IPS-20b (cell line): ENCODE measurements at regions not wholly inside any gene's neighbourhood (a gene's known extent, or its start where the extent isn't known, plus 50 kb on each side); places are given as distances from the start of the nearest gene placed in this dataset.

Experiments
- H3K27ac ChIP-seq: one replicate; pipeline ENCODE4 v1.5.1; 2013; ENCODE audit warnings: low read length
- H3K27me3 ChIP-seq: 2 replicates; pipeline ENCODE4 v1.6.1; 2013; ENCODE audit warnings: mild to moderate bottlenecking, low read length, inconsistent platforms; ENCODE audit not compliant: insufficient read depth
- H3K36me3 ChIP-seq: 2 replicates; pipeline ENCODE4 v1.6.1; 2013; ENCODE audit warnings: low read depth, mild to moderate bottlenecking, inconsistent platforms, low read length, moderate library complexity; ENCODE audit not compliant: insufficient read depth
- H3K4me1 ChIP-seq: 2 replicates; pipeline ENCODE4 v1.6.1; 2013; ENCODE audit warnings: mild to moderate bottlenecking, control low read depth, inconsistent platforms, low read length, moderate library complexity; ENCODE audit not compliant: insufficient read depth
- H3K4me3 ChIP-seq: 2 replicates; pipeline ENCODE4 v1.5.1; 2013; ENCODE audit warnings: mild to moderate bottlenecking, low read length, inconsistent platforms
- H3K9ac ChIP-seq: 2 replicates; pipeline ENCODE4 v1.6.1; 2013; ENCODE audit warnings: low read depth, mild to moderate bottlenecking, inconsistent platforms, low read length, moderate library complexity
- H3K9me3 ChIP-seq: 2 replicates; pipeline ENCODE4 v1.6.1; 2013; ENCODE audit warnings: mild to moderate bottlenecking, low read depth, low read length, inconsistent platforms; ENCODE audit not compliant: insufficient read depth

- Histone ChIP-seq H3K4me1 (no peaks in the 10 kb centered on the region), H3K9ac (no peak overlapping the region), H3K36me3 (no peaks in the 10 kb centered on the region), H3K4me3 (no peak overlapping the region), H3K9me3 (no peaks in the 10 kb centered on the region), H3K27me3 (no peaks in the 10 kb centered on the region), H3K27ac (no peak overlapping the region)
Observed at GRCh38 chr9:72471096-72471495, 50.3 kb upstream of the TMC1 start.

- no peaks in the 10 kb centered on the region for H3K4me1 ChIP-seq
- H3K9ac ChIP-seq: no peak overlapping the region
- H3K27me3 ChIP-seq: no peaks in the 10 kb centered on the region
- no peaks in the 10 kb centered on the region for H3K36me3 ChIP-seq
- H3K4me3 ChIP-seq: no peak overlapping the region
- no peak overlapping the region for H3K27ac ChIP-seq
- H3K9me3 ChIP-seq: no peaks in the 10 kb centered on the region
Observed at GRCh38 chr9:72467766-72468738, 53.4 kb upstream of the TMC1 start.

- H3K27ac ChIP-seq: no peak overlapping the region
- H3K27me3 ChIP-seq: no peaks in the 10 kb centered on the region
- no peaks in the 10 kb centered on the region for H3K4me1 ChIP-seq
- H3K9me3 ChIP-seq: no peaks in the 10 kb centered on the region
- H3K4me3 ChIP-seq: no peak overlapping the region
- no peaks in the 10 kb centered on the region for H3K36me3 ChIP-seq
- no peak overlapping the region for H3K9ac ChIP-seq
Observed at GRCh38 chr9:72465593-72465984, 55.8 kb upstream of the TMC1 start.

GRCh38 chr9:72464857-72465592 is 56.4 kb upstream of the TMC1 start:
- H3K4me1 ChIP-seq: no peaks in the 10 kb centered on the region
- no peaks in the 10 kb centered on the region for H3K36me3 ChIP-seq
- no peak overlapping the region for H3K9ac ChIP-seq
- no peaks in the 10 kb centered on the region for H3K27me3 ChIP-seq
- no peaks in the 10 kb centered on the region for H3K9me3 ChIP-seq
- no peak overlapping the region for H3K27ac ChIP-seq
- H3K4me3 ChIP-seq: no peak overlapping the region

GRCh38 chr9:72462340-72462739 is 59.1 kb upstream of the TMC1 start:
- Histone ChIP-seq H3K36me3 (no peaks in the 10 kb centered on the region), H3K9ac (no peak overlapping the region), H3K27ac (no peak overlapping the region), H3K4me3 (no peak overlapping the region), H3K27me3 (no peaks in the 10 kb centered on the region), H3K9me3 (no peaks in the 10 kb centered on the region), H3K4me1 (peaks cover 8% of the 10 kb centered on the region; the same call in 1 of the 2 replicates)

GRCh38 chr9:72460342-72461312 is 60.8 kb upstream of the TMC1 start:
- Histone ChIP-seq H3K9me3 (no peaks in the 10 kb centered on the region), H3K9ac (no peak overlapping the region), H3K27ac (no peak overlapping the region), H3K27me3 (no peaks in the 10 kb centered on the region), H3K4me1 (peaks cover 11% of the 10 kb centered on the region; the same call in 1 of the 2 replicates), H3K4me3 (no peak overlapping the region), H3K36me3 (no peaks in the 10 kb centered on the region)

- Histone ChIP-seq H3K4me3 (no peak overlapping the region), H3K36me3 (no peaks in the 10 kb centered on the region), H3K27me3 (no peaks in the 10 kb centered on the region), H3K9me3 (no peaks in the 10 kb centered on the region), H3K9ac (no peak overlapping the region), H3K4me1 (peaks cover 22% of the 10 kb centered on the region), H3K27ac (no peak overlapping the region)
Observed at GRCh38 chr9:72459308-72459707, 62.1 kb upstream of the TMC1 start.

GRCh38 chr9:72458153-72458552 is 63.3 kb upstream of the TMC1 start:
- Histone ChIP-seq H3K36me3 (no peaks in the 10 kb centered on the region), H3K27me3 (no peaks in the 10 kb centered on the region), H3K9ac (no peak overlapping the region), H3K9me3 (no peaks in the 10 kb centered on the region), H3K4me1 (peaks cover 28% of the 10 kb centered on the region), H3K4me3 (no peak overlapping the region), H3K27ac (no peak overlapping the region)

- H3K4me1 ChIP-seq: peaks cover 28% of the 10 kb centered on the region
- H3K4me3 ChIP-seq: no peak overlapping the region
- H3K9ac ChIP-seq: no peak overlapping the region
- H3K27ac ChIP-seq: no peak overlapping the region
- H3K27me3 ChIP-seq: no peaks in the 10 kb centered on the region
- no peaks in the 10 kb centered on the region for H3K9me3 ChIP-seq
- H3K36me3 ChIP-seq: no peaks in the 10 kb centered on the region
Observed at GRCh38 chr9:72457366-72457765, 64.0 kb upstream of the TMC1 start.

- Histone ChIP-seq H3K9me3 (no peaks in the 10 kb centered on the region), H3K4me3 (peak overlapping the region; percentile 29; the same call in 1 of the 2 replicates), H3K4me1 (peaks cover 28% of the 10 kb centered on the region), H3K27ac (peak overlapping the region; percentile 54), H3K36me3 (no peaks in the 10 kb centered on the region), H3K9ac (peak overlapping the region; percentile 56), H3K27me3 (no peaks in the 10 kb centered on the region)
Observed at GRCh38 chr9:72454871-72455491, 66.4 kb upstream of the TMC1 start.

- no peaks in the 10 kb centered on the region for H3K9me3 ChIP-seq
- no peak overlapping the region for H3K4me3 ChIP-seq
- no peaks in the 10 kb centered on the region for H3K36me3 ChIP-seq
- no peaks in the 10 kb centered on the region for H3K27me3 ChIP-seq
- 0 out of 2 replicates have a peak overlapping the region, but pooled peaks have one; percentile 25 for H3K9ac ChIP-seq
- H3K4me1 ChIP-seq: peaks cover 22% of the 10 kb centered on the region
- peak overlapping the region; percentile 65 for H3K27ac ChIP-seq
Observed at GRCh38 chr9:72453797-72454196, 67.6 kb upstream of the TMC1 start.
